Skeletal muscle cell (primary cell): ENCODE measurements at regions not wholly inside any gene's neighbourhood (a gene's known extent, or its start where the extent isn't known, plus 50 kb on each side); places are given as distances from the start of the nearest gene placed in this dataset.

Source experiments
- DNase-seq: peaks from one replicate; pipeline ENCODE4 v3.0.0-alpha.2; 2010; ENCODE audit warnings: low read depth
- H3K4me3 ChIP-seq: 2 replicates; pipeline ENCODE4 v1.5.1; 2011; ENCODE audit warnings: low read depth, mild to moderate bottlenecking, control low read depth, low read length, moderate library complexity

DNA sequence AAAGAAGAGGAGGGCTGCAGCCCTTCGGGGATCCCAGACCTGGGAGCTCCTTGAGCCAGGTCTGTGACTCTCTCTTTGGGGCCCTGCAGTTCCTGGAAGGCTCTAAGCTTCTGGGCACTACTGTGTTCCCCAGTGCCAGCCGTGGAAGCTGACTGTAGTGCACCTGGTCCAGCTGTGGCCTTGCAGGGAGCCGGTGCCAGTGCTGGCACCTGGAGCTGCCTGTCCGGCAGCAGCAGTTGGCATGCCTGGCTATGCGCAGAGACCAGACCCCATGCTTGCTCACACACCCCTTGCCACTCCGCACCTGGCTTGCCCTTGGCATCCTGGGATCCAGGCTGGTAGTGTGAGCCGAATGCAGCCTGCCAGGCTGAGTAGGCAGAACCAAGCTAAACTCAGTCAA, 91.0 kb upstream of the PUM3 start:
- H3K4me3 ChIP-seq: no peak overlapping the region
- DNase-seq: no peak

DNA sequence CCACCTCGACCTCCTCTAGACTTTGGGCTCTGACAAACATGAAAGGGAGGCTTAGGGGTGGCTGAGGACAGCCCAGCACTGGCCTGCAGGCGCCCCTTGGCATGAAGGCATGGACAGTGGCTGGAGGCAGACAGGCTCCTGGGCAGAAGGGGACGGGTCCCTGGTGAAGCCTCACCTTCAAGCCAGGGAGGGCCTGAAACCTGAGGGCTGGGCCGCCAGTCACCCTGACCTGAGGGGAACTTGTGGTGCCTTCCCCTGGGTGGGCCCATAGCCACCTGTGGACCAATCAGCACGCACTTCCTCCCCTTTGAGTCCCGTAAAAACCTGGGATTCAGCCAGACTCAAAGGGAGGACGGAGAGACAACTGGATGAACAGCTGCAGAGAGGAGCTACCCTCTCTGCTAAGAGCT, 90.4 kb upstream of the PUM3 start:
- DNase-seq: no peak

DNA sequence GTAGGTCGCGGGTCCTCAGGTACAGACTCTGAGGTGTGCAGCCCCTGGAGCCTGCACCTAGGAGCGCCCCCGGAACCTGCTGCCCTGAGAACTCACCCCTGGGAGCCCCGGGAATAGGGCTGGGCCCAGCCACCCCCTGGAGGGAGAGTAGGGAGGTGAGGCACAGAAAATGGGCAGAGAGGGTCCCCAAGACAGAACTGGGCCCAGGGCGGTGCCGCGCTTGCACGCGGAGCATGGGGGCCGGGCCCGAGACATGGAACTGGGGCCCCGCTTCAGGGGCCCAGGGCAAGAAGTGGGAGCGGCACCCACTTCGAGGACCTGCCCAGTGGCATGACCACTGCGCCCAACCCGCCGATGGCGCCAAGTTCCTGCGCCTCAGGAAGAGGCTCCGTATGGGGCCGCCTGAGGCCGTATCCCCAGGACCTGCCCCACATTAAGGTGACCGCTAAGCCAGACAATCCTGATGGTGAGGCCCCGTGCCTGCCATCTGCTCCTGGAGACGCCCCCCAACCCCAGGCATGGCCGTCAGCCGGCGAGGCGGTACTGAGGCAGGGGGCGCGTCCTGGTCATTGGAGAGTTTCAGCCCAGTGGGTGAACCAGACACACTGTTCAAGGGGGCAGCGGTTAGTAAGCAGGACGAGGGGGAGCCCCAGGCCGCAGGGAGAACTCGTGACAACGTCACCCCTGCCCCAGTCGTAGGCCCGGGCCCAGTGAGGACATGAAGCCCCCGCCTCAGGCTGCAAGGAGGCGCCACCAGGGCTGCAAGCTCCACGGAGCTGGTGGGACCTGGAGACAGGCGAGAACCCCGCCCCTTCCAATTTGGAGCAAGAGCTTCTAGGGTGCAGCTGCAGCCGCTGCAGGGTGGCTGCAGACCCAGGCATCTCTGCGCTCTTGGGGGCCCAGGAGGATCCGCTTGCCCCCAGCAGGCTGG, 89.5 kb upstream of the PUM3 start:
- no peak overlapping the region for H3K4me3 ChIP-seq
- DNase-seq: no peak

More for the DNA sequence above, 90.4 kb upstream of the PUM3 start:
- no peak overlapping the region for H3K4me3 ChIP-seq

DNA sequence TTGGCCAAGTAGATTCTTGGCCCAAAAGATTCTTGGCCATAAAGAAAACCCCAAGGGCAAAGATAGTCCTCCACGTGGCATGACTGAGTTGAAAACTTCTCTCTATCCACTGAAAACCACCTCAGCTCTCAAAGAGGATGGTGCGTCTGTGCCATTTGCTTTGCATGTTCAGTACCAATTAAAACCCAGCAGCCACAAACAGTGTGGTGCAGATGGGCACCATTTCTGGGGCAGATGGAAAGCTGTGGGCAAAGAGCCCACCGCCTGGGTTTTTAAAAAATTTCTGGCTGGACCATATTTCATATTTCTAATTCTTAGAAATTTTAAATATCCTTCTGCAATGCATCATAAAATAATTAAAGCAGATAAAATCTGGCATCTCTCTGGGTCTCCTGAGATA, 84.5 kb upstream of the PUM3 start:
- H3K4me3 ChIP-seq: no peak overlapping the region
- no peak for DNase-seq

DNA sequence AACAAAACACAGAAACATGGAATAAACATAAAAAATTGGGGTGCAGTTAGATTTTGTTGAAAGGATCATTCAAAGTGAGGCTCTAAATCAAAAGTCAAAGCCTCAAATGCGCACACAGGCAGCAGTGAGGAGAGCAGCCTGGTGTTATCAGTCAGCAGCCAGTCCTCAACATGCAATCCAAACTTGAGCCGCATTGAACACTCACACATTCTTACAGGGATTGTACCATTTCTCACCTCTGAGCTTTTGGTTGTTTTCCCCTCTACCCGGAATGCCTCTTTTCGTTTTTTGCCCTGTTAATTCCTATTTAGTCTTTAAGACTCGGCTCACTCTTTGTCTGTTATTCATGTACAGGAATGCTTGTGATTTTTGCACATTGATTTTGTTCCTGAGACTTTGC, 81.1 kb upstream of the PUM3 start:
- no peak for DNase-seq
- H3K4me3 ChIP-seq: no peak overlapping the region

DNA sequence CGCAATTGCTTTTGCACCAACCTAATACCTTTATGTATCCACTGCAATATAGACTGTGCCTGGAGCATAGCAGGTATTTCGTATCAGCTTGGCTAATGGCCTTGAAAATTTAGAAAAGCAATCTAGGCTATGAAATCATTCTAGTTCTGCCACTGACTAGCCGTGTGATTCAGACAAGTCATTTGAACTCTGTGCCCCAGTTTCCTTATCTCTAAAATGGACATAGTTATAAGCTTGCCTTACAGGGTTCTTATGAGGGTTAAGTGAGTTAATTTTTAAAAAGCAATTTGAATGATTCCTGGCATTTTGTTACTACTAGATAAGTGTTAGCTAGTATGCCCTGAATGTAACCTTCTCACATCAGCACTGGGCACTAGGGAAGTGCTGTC, 80.5 kb upstream of the PUM3 start:
- no peak for DNase-seq
- H3K4me3 ChIP-seq: no peak overlapping the region

DNA sequence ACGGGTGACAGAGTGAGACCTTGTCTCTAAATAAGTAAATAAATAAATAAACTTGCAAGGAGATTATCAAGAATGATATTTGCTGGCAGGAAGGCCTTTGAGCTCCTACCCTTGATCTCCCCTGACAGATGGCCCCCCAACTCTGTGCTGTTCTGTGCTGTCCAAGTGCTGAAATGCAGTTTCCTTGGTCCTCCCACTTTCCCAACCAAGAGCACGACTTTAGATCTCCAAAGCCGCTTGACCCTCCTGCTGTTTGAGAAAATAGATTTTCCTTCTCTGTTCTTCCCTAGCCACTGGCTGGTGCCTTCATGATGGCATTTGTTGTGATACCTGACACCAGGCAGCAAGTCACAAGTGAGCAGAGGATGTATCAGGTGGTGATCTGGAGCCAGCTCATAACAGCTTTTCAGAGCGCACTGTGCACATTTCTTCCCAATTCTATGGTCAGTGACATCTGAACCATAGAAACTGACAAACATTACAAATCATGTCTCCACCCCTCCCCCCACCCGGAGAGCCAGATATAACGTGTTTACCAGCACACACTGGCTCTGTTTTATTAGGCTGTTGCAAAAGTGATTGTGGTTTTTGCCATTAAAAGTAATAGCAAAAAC, 80.0 kb upstream of the PUM3 start:
- no peak for DNase-seq
- H3K4me3 ChIP-seq: no peak overlapping the region

DNA sequence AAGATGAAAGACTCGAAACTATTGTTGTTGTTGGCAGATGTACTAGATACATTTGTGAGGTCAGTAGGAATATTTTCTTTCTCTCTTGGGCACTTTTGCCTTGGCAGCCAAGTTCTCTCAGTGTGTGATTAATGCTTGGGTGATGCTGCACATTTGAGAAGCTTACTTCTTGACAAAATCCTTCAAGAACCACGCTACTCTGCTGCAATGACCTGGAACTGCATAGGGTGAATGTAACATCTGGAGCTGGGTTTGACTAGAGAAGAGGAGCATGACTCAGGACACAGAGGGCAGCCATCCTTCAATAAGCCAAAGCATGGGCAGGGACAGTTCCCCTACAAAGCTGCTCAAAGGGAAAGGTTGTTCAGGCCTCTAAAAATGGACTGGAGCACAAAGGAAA, 75.5 kb upstream of the PUM3 start:
- no peak overlapping the region for H3K4me3 ChIP-seq
- peak; percentile 70 for DNase-seq

DNA sequence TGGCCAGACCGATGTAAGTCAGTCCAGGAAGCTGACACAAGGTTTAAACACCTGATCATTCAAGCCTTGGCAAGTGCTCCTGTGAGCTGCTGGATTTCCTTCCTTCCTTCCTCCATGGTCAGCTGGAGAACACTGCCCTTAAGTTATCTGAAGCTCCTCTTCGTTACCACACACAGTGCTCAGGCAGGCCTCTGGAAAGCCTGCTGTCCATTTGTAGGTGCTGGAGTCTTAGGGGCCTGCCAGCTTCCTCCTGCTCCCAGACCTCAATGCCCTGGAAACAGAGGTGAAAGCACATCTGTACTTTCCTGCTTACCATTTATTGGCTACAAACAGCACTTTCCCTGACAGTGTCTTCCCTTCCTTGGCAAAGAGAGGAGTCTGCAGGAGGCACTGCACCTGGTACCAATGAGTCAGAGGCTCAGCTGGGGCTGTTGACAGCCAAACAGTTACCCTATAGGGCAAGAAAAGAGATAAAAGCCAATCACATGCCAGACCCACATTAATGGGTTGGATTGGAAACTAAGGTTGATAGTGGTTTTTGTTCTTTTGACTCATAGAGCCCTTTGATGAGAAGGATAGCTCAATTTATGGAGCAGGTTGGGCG, 72.6 kb upstream of the PUM3 start:
- no peak overlapping the region for H3K4me3 ChIP-seq
- no peak for DNase-seq

DNA sequence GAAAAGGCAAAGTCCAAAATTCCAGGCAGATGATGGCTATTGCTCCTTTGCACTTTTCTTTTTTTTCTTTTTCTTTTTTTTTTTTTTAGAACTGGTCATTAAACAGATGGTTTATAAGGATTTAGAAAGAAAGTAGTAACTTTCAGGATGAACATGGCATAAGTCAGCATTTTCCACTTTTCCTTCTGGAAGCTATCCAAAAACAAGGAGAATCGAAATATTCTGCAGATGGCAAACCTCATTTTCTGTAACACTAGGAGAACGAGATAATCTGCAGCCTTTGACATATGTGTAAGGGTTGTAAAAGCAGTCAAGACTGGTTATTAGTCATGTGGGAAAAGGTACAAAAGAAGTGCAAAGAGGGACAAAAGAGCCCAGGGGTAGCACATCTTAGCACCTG, 69.1 kb upstream of the PUM3 start:
- no peak for DNase-seq
- no peak overlapping the region for H3K4me3 ChIP-seq

DNA sequence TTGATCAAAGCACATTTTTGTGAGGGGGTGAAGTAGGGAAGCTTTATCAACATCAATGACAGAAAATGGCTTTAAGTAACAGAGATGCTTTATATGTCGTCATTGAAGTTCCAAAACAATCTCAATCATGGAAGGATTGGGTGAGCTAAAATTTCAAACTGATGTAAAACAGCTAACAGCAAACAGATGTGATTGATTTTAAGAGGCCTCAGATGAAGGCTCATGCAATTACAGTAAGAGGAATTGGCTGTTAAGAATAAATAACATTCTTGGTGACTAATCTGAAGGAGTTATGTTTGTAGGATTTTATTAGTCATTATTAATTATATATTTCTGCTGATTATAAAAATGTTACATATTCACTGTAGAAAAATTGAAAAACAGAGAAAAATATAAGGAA, 63.5 kb upstream of the PUM3 start:
- H3K4me3 ChIP-seq: no peak overlapping the region
- no peak for DNase-seq

DNA sequence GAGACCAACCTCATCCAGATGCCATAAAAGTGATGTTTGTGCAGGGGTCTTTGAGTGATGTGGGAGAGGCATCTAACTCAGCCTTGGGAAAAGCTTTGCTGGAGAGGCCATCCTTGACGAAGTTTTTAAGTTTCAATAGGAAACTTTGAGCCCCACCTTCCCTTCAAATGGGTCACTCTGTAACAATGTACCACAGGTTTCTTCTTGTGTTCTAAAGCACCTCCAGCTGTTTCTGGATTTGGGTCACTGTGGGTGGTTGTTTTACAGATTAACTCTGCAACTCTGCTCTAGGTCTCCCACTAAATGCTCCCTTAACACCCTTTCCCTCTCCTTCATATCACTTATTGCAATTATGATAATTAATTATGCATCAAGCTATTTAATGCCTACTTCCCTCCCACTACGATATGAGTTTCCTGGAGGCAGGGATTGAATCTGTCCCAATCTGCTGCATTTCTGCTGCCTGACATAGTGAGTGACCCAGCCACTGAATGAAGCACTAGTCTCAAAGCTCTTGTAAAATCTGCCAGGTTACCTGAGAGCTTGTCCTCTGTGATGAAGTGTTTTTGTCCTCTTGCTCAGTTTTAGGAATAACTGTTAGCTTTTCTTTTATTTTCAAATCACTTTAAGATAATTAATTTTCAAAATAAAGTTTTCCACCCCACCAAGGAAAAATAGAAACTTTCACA, 60.5 kb upstream of the PUM3 start:
- no peak overlapping the region for H3K4me3 ChIP-seq
- DNase-seq: no peak
